ENCODE measurements at regions not wholly inside any gene's neighbourhood (a gene's known extent, or its start where the extent isn't known, plus 50 kb on each side); places are given as distances from the start of the nearest gene placed in this dataset.

DNA sequence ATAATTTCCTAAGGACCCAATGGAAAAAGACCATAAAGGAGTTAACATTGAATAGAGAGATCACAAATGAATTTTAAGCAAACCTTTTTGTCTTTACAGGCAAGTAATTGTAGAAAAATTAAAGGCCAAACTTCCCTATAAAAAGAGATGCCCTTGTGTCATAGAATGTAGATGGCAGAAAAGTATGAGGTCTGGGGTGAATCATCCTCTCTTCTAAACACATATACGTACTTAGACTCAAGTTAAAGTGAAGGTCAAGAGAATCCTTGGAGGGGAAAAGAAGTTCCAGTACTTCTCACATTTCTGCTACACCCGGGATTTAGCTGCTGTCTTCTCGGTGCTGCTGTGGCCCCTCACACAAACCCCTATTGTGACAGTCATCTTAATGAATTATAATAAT lies 116.2 kb upstream of the ARID2 start:
- no peaks in the 10 kb centered on the region for H3F3A ChIP-seq (ENCODE audit: insufficient read depth, low read length, poor library complexity, severe bottlenecking)
- H3K27me3 ChIP-seq (ENCODE audit: insufficient read depth, low read depth, low read length) = no peaks in the 10 kb centered on the region
- H3K4me3 ChIP-seq (ENCODE audit: low read length) = no peak overlapping the region
- H3K27ac ChIP-seq (ENCODE audit: low read length) = no peak overlapping the region
- H3K9me3 ChIP-seq (ENCODE audit: low read length) = no peaks in the 10 kb centered on the region
- no peak overlapping the region for H2AFZ ChIP-seq (ENCODE audit: low read depth, low read length)
- no peak overlapping the region for H3K4me2 ChIP-seq (ENCODE audit: low read length)
- H3K36me3 ChIP-seq (ENCODE audit: insufficient read depth, low read length) = no peaks in the 10 kb centered on the region
- H4K20me1 ChIP-seq (ENCODE audit: insufficient read depth) = no peaks in the 10 kb centered on the region
- no peak overlapping the region for H3K9ac ChIP-seq (ENCODE audit: low read length)
- TF ChIP-seq SMC3 (conservative IDR thresholded peaks at IDR 0.05; ENCODE audit: poor library complexity) (no peak), TAF1 (IDR thresholded peaks at IDR 0.05; ENCODE audit: low read depth) (no peak), POLR2AphosphoS5 (IDR thresholded peaks at IDR 0.05) (no peak), EP300 (conservative IDR thresholded peaks at IDR 0.05; ENCODE audit: poor library complexity, severe bottlenecking) (no peak)
- no peaks in the 10 kb centered on the region for H3K79me2 ChIP-seq (replicated peaks; ENCODE audit: insufficient read depth, low read length)
- no peaks in the 10 kb centered on the region for H3K9me2 ChIP-seq (ENCODE audit: insufficient read depth, low read length)

- TF ChIP-seq MXI1 (conservative IDR thresholded peaks at IDR 0.05; ENCODE audit: poor library complexity, severe bottlenecking) = no peak
- no peak for TF ChIP-seq SMC3 (conservative IDR thresholded peaks at IDR 0.05; ENCODE audit: poor library complexity)
- TF ChIP-seq EP300 (conservative IDR thresholded peaks at IDR 0.05; ENCODE audit: poor library complexity, severe bottlenecking) = no peak
- TF ChIP-seq RAD21 (conservative IDR thresholded peaks at IDR 0.05) = no peak
- no peak for TF ChIP-seq REST (IDR thresholded peaks at IDR 0.05; ENCODE audit: borderline replicate concordance)
- TF ChIP-seq CTCF (IDR thresholded peaks at IDR 0.05; ENCODE audit: poor library complexity, severe bottlenecking) = no peak
- TF ChIP-seq TAF1 (IDR thresholded peaks at IDR 0.05; ENCODE audit: low read depth) = no peak
- TF ChIP-seq EZH2 (IDR thresholded peaks at IDR 0.05; ENCODE audit: borderline replicate concordance, insufficient read depth, low read length, poor library complexity, severe bottlenecking) = no peak
- no peak for TF ChIP-seq POLR2AphosphoS5 (IDR thresholded peaks at IDR 0.05)
- H3K27ac ChIP-seq (ENCODE audit: low read length) = no peak overlapping the region
- no peaks in the 10 kb centered on the region for H3K9me2 ChIP-seq (ENCODE audit: insufficient read depth, low read length)
- H3K36me3 ChIP-seq (ENCODE audit: insufficient read depth, low read length) = no peaks in the 10 kb centered on the region
- H3K4me2 ChIP-seq (ENCODE audit: low read length) = no peak overlapping the region
- H3K27me3 ChIP-seq (ENCODE audit: insufficient read depth, low read depth, low read length) = no peaks in the 10 kb centered on the region
- H3K9ac ChIP-seq (ENCODE audit: low read length) = no peak overlapping the region
- no peaks in the 10 kb centered on the region for H3K9me3 ChIP-seq (ENCODE audit: low read length)
- no peaks in the 10 kb centered on the region for H4K20me1 ChIP-seq (ENCODE audit: insufficient read depth)
- no peak overlapping the region for H3K4me3 ChIP-seq (ENCODE audit: low read length)
- no peaks in the 10 kb centered on the region for H3F3A ChIP-seq (ENCODE audit: insufficient read depth, low read length, poor library complexity, severe bottlenecking)
- H3K79me2 ChIP-seq (replicated peaks; ENCODE audit: insufficient read depth, low read length) = no peaks in the 10 kb centered on the region
- H2AFZ ChIP-seq (ENCODE audit: low read depth, low read length) = no peak overlapping the region
These were observed 115.7 kb upstream of the ARID2 start for GRCh38 chr12:45613855-45614254.

- Histone ChIP-seq H3K36me3 (ENCODE audit: insufficient read depth, low read length) (no peaks in the 10 kb centered on the region), H3F3A (ENCODE audit: insufficient read depth, low read length, poor library complexity, severe bottlenecking) (no peaks in the 10 kb centered on the region), H3K9me2 (ENCODE audit: insufficient read depth, low read length) (no peaks in the 10 kb centered on the region), H3K9ac (ENCODE audit: low read length) (no peak overlapping the region), H2AFZ (ENCODE audit: low read depth, low read length) (no peak overlapping the region), H4K20me1 (ENCODE audit: insufficient read depth) (no peaks in the 10 kb centered on the region), H3K4me3 (ENCODE audit: low read length) (no peak overlapping the region), H3K79me2 (replicated peaks; ENCODE audit: insufficient read depth, low read length) (no peaks in the 10 kb centered on the region), H3K4me2 (ENCODE audit: low read length) (no peak overlapping the region), H3K27me3 (ENCODE audit: insufficient read depth, low read depth, low read length) (no peaks in the 10 kb centered on the region), H3K9me3 (ENCODE audit: low read length) (no peaks in the 10 kb centered on the region), H3K27ac (ENCODE audit: low read length) (no peak overlapping the region)
- TF ChIP-seq TAF1 (IDR thresholded peaks at IDR 0.05; ENCODE audit: low read depth) (no peak), SMC3 (conservative IDR thresholded peaks at IDR 0.05; ENCODE audit: poor library complexity) (no peak), POLR2AphosphoS5 (IDR thresholded peaks at IDR 0.05) (no peak), CTCF (IDR thresholded peaks at IDR 0.05; ENCODE audit: poor library complexity, severe bottlenecking) (no peak), EP300 (conservative IDR thresholded peaks at IDR 0.05; ENCODE audit: poor library complexity, severe bottlenecking) (no peak), RAD21 (conservative IDR thresholded peaks at IDR 0.05) (no peak), REST (IDR thresholded peaks at IDR 0.05; ENCODE audit: borderline replicate concordance) (no peak), MXI1 (conservative IDR thresholded peaks at IDR 0.05; ENCODE audit: poor library complexity, severe bottlenecking) (no peak)
These were observed 114.2 kb upstream of the ARID2 start for GRCh38 chr12:45615268-45615667.

Data from neural cell (in vitro differentiated cells).